ENCODE measurements at regions not wholly inside any gene's neighbourhood (a gene's known extent, or its start where the extent isn't known, plus 50 kb on each side); places are given as distances from the start of the nearest gene placed in this dataset.

GRCh38 chr1:30330644-30331043, 392.7 kb downstream of the MATN1 start:
- no peaks in the 10 kb centered on the region for H3K9me3 ChIP-seq (ENCODE audit: control insufficient read depth in 1 of 2, insufficient read depth in 1 of 2, low read depth in 1 of 2, low read length in 2 of 2)
- no peak overlapping the region for H2AFZ ChIP-seq (ENCODE audit: low read depth, low read length, poor library complexity, severe bottlenecking)
- DNase-seq (ENCODE audit: low read depth, low spot score): no peak
- no peak overlapping the region for H3K27ac ChIP-seq (ENCODE audit: low read depth, low read length)
- H3K27me3 ChIP-seq (ENCODE audit: insufficient read depth, low read length): no peaks in the 10 kb centered on the region
- POLR2A ChIA-PET: no interaction called here
- intact Hi-C loops (cut with micrococcal nuclease): no loop called here
- CTCF ChIA-PET: no interaction called here
- RAD21 ChIA-PET (ENCODE audit: low non-redundant PET in 1 of 2, low total read pairs in 2 of 2, uncharacterized antibody in 2 of 2, unreplicated experiment in 2 of 2): no interaction called here
- no peak overlapping the region for H3K4me3 ChIP-seq (replicated peaks in 1 of 2; ENCODE audit: low read depth in 1 of 2, low read length in 2 of 2)
- no peaks in the 10 kb centered on the region for H3K9me2 ChIP-seq (ENCODE audit: insufficient read depth)
- H3K79me2 ChIP-seq (ENCODE audit: insufficient read depth, low read length): no peaks in the 10 kb centered on the region
- no peaks in the 10 kb centered on the region for H3K36me3 ChIP-seq (ENCODE audit: control insufficient read depth in 1 of 2, insufficient read depth in 2 of 2, low read length in 2 of 2)
- no peaks in the 10 kb centered on the region for H3K4me1 ChIP-seq (ENCODE audit: control insufficient read depth in 1 of 2, insufficient read depth in 2 of 2, low read length in 2 of 2)
- H3K4me2 ChIP-seq (ENCODE audit: low read length): no peak overlapping the region
- H4K20me1 ChIP-seq (ENCODE audit: insufficient read depth): no peaks in the 10 kb centered on the region
- TF ChIP-seq SP1 (IDR thresholded peaks at IDR 0.05; ENCODE audit: low read depth) (no peak), ZBTB33 (IDR thresholded peaks at IDR 0.05; ENCODE audit: extremely low read depth, insufficient replicate concordance, low read length) (no peak), ATF3 (IDR thresholded peaks at IDR 0.05) (no peak), ZNF274 (IDR thresholded peaks at IDR 0.05; ENCODE audit: low read depth, low read length) (no peak), FOSL1 (IDR thresholded peaks at IDR 0.05; ENCODE audit: low read depth) (no peak), POLR2A (IDR thresholded peaks at IDR 0.05; ENCODE audit: borderline replicate concordance, extremely low read depth, insufficient read depth, insufficient read length) (no peak), CTCF (IDR thresholded peaks at IDR 0.05 in 2 of 3, conservative IDR thresholded peaks at IDR 0.05 in 1 of 3; ENCODE audit: borderline replicate concordance in 1 of 3, insufficient read depth in 1 of 3, low read depth in 2 of 3, low read length in 2 of 3) (no peak; a peak in 2 of 6 replicates), SRF (IDR thresholded peaks at IDR 0.05; ENCODE audit: low read depth) (no peak), EZH2 (IDR thresholded peaks at IDR 0.05) (no peak), EZH2phosphoT487 (IDR thresholded peaks at IDR 0.05; ENCODE audit: borderline replicate concordance) (no peak)
- ATAC-seq: no peak
- BruUV-seq (replicated peaks): no TSS peak
- H3K9ac ChIP-seq (ENCODE audit: low read length): no peak overlapping the region

Data from HCT116 (cell line).